ENCODE measurements at regions not wholly inside any gene's neighbourhood (a gene's known extent, or its start where the extent isn't known, plus 50 kb on each side); places are given as distances from the start of the nearest gene placed in this dataset.

- Mint-ChIP-seq H3K4me3 (ENCODE audit: unreplicated experiment) (no peak overlapping the region), H3K36me3 (ENCODE audit: unreplicated experiment) (no peaks in the 10 kb centered on the region), H3K27me3 (ENCODE audit: unreplicated experiment) (no peaks in the 10 kb centered on the region), H3K4me1 (ENCODE audit: low read depth, unreplicated experiment) (peaks cover 2% of the 10 kb centered on the region), H3K27ac (ENCODE audit: unreplicated experiment) (no peak overlapping the region), H3K9me3 (ENCODE audit: unreplicated experiment) (no peaks in the 10 kb centered on the region)
- no peak for DNase-seq
- no peak for TF ChIP-seq CTCF (IDR thresholded peaks at IDR 0.05; ENCODE audit: partially characterized antibody, unreplicated experiment)
These were observed 709.4 kb upstream of the NR2F2 start for GRCh38 chr15:95620934-95621579.

GRCh38 chr15:95622843-95623242, 707.7 kb upstream of the NR2F2 start:
- no peaks in the 10 kb centered on the region for H3K36me3 Mint-ChIP-seq (ENCODE audit: unreplicated experiment)
- no peaks in the 10 kb centered on the region for H3K9me3 Mint-ChIP-seq (ENCODE audit: unreplicated experiment)
- no peaks in the 10 kb centered on the region for H3K27me3 Mint-ChIP-seq (ENCODE audit: unreplicated experiment)
- H3K4me1 Mint-ChIP-seq (ENCODE audit: low read depth, unreplicated experiment) = peaks cover 13% of the 10 kb centered on the region
- TF ChIP-seq CTCF (IDR thresholded peaks at IDR 0.05; ENCODE audit: partially characterized antibody, unreplicated experiment) = no peak
- no peak overlapping the region for H3K27ac Mint-ChIP-seq (ENCODE audit: unreplicated experiment)
- no peak overlapping the region for H3K4me3 Mint-ChIP-seq (ENCODE audit: unreplicated experiment)
- no peak for DNase-seq

GRCh38 chr15:95624100-95624499, 706.4 kb upstream of the NR2F2 start:
- TF ChIP-seq CTCF (IDR thresholded peaks at IDR 0.05; ENCODE audit: partially characterized antibody, unreplicated experiment) = no peak
- peaks cover 13% of the 10 kb centered on the region for H3K4me1 Mint-ChIP-seq (ENCODE audit: low read depth, unreplicated experiment)

GRCh38 chr15:95624616-95625361, 705.7 kb upstream of the NR2F2 start:
- Mint-ChIP-seq H3K4me3 (ENCODE audit: unreplicated experiment) (no peak overlapping the region), H3K36me3 (ENCODE audit: unreplicated experiment) (no peaks in the 10 kb centered on the region), H3K4me1 (ENCODE audit: low read depth, unreplicated experiment) (peaks cover 13% of the 10 kb centered on the region), H3K27me3 (ENCODE audit: unreplicated experiment) (no peaks in the 10 kb centered on the region), H3K9me3 (ENCODE audit: unreplicated experiment) (no peaks in the 10 kb centered on the region), H3K27ac (ENCODE audit: unreplicated experiment) (no peak overlapping the region)
- TF ChIP-seq CTCF (IDR thresholded peaks at IDR 0.05; ENCODE audit: partially characterized antibody, unreplicated experiment) = no peak
- no peak for DNase-seq

More at GRCh38 chr15:95624100-95624499, 706.4 kb upstream of the NR2F2 start:
- Mint-ChIP-seq H3K27me3 (ENCODE audit: unreplicated experiment) (no peaks in the 10 kb centered on the region), H3K27ac (ENCODE audit: unreplicated experiment) (no peak overlapping the region), H3K4me3 (ENCODE audit: unreplicated experiment) (no peak overlapping the region), H3K36me3 (ENCODE audit: unreplicated experiment) (no peaks in the 10 kb centered on the region), H3K9me3 (ENCODE audit: unreplicated experiment) (no peaks in the 10 kb centered on the region)
- DNase-seq = no peak

Measured in glutamatergic neuron (in vitro differentiated cells).